Fibroblast of pulmonary artery (primary cell): ENCODE measurements at regions not wholly inside any gene's neighbourhood (a gene's known extent, or its start where the extent isn't known, plus 50 kb on each side); places are given as distances from the start of the nearest gene placed in this dataset.

Experiments
- DNase-seq: peaks from one replicate; pipeline ENCODE4 v3.0.0-alpha.2; 2010; ENCODE audit warnings: low read depth
- H3K4me3 ChIP-seq: replicated peaks from 2 replicates; pipeline ENCODE4 v1.5.1; 2011; ENCODE audit warnings: low read depth, mild to moderate bottlenecking, control low read depth, low read length, moderate library complexity
- TF ChIP-seq, protein P1 (sequence below): IDR thresholded peaks from 2 replicates; pipeline ENCODE4 v1.5.1; 2011; ENCODE audit warnings: mild to moderate bottlenecking, control low read depth, low read length, inconsistent platforms; ENCODE audit errors: missing control alignments

DNA sequence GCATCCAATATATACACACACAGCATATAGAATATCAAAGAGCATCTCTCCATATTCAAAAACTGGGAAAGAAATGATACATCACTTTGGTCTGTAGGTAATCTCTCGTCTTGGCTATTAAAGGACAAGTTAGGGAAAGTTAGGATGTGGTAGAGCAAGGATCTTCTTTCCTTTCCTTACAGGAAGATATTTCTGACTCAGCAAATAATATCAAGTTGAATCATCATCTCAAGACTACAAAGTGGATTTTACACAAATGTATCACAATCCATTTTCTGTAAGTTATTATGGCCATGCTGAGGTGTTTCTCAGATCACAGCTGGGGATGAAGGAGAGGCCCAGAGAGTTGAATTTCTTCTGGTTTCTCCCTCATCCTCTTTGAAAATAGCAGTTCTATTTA lies 651.7 kb upstream of the CCNG1 start:
- H3K4me3 ChIP-seq, result no peak overlapping the region
- TF ChIP-seq, protein P1, sequence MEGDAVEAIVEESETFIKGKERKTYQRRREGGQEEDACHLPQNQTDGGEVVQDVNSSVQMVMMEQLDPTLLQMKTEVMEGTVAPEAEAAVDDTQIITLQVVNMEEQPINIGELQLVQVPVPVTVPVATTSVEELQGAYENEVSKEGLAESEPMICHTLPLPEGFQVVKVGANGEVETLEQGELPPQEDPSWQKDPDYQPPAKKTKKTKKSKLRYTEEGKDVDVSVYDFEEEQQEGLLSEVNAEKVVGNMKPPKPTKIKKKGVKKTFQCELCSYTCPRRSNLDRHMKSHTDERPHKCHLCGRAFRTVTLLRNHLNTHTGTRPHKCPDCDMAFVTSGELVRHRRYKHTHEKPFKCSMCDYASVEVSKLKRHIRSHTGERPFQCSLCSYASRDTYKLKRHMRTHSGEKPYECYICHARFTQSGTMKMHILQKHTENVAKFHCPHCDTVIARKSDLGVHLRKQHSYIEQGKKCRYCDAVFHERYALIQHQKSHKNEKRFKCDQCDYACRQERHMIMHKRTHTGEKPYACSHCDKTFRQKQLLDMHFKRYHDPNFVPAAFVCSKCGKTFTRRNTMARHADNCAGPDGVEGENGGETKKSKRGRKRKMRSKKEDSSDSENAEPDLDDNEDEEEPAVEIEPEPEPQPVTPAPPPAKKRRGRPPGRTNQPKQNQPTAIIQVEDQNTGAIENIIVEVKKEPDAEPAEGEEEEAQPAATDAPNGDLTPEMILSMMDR, result no peak
- DNase-seq, result no peak

DNA sequence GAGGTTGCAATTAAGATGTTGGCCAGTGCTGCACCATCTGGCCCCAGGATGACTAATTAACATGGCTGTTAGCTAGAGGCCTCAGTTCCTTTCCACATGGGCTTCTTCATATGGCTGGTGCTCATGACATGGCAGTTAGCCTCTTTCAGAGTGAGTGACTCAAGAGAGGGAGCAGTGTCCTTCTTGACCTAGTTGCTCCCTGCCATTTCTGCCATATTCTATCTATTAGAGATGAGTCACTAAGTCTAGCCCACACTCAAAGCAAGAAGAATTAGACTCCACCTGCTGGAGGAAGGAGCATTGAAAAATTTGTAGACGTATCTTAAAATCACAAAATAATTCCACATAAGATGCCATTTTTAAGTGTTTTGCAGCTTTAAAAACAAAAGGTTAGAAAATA lies 651.2 kb upstream of the CCNG1 start:
- TF ChIP-seq, protein P1, result no peak
- H3K4me3 ChIP-seq, result no peak overlapping the region
- DNase-seq, result no peak

DNA sequence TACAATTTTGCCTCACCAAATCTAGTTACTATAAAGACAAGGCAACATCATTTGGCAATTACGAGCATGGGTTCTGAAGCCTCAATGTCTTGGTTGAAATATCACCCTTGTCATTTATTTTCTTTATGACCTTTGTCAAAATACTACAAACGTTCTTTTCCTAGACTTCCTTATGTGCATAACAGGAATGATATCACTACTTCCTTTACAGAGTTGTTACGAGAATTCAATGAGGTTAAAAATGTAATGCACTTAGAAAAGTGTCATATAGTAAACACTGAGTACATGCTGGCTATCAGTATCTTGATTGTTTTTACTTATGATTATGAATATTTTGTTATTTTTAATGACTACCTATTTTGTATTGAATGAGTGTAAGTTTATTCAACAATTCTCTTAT lies 640.9 kb upstream of the CCNG1 start:
- no peak for DNase-seq
- H3K4me3 ChIP-seq, result no peak overlapping the region
- TF ChIP-seq, protein P1, result no peak

DNA sequence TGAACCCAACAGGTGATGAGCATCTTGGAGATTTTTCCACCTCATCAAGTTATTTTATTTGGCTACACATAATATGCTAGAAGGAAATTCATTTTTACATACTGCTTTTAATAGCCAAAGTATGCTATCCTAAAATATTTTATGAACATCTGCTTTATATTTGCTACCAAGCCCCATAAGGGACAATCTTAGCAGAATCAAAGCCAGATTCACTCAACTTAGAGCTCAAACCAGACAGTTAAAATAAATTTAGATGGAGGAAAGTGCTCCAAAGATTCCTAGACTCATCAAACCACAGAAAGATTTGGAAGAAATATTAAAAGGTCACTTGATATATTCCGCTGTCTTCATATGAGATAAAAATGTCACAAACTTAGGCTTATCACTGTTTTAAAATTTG lies 637.1 kb upstream of the CCNG1 start:
- DNase-seq, result no peak
- H3K4me3 ChIP-seq, result no peak overlapping the region
- TF ChIP-seq, protein P1, result no peak

DNA sequence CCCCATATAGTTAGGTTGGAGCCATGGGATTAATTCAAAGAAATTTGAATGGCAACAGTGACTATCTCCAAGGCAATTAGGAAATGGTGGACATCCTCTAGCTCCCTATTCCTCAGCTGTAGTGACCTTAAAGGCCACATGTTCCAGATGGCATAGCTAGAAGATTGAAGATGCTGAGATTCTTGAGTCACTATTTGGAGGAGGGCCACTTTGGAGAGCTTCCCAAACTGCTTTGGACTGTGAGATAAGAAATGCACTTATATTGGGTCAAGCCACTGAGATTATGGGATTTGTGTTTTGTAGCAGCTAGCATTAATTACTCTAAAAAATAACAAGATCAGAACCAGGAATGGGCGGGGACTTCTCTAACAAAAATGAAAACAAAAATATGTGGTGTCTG lies 636.2 kb upstream of the CCNG1 start:
- DNase-seq, result no peak
- TF ChIP-seq, protein P1, result no peak
- H3K4me3 ChIP-seq, result no peak overlapping the region

DNA sequence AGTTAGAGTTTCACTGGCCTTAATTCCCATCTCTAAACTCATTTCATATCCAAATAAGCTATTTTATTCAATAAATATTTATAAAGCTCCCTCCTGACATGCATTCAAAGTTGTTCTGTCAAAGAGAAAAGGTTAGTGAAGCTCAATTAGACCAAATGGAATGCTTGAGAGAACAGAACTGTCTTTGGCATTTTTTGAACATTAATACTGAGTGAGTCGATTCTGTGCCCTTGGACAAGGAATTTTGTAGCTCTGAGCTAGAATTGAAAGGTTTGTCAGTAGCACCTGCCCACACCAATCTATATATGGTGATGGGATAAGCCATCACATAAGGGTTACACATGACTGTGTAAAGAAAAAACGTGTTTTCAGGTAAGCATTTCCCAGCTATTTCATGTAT lies 631.2 kb upstream of the CCNG1 start:
- TF ChIP-seq, protein P1, result no peak
- no peak overlapping the region for H3K4me3 ChIP-seq

DNA sequence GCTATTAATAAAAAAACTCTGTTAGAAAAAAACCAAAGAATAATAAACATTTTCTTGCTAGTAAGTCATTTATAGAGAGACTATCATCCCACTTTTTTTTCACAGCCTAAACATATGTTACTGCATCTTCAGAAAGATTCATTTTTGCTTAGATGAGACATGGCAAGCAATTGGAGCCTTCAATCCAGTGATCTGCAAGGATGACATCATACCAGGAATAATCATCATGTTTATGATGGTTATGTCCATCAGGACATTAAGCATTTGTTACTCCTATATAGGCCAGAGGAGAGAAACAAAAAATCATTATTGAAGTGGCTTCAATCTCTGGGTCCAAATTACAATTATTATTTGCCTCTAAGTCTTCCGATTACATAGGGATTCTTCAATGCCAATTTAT lies 626.3 kb upstream of the CCNG1 start:
- TF ChIP-seq, protein P1, result no peak
- no peak for DNase-seq
- no peak overlapping the region for H3K4me3 ChIP-seq

More for the DNA sequence above, 631.2 kb upstream of the CCNG1 start:
- DNase-seq, result no peak
